ENCODE measurements at regions not wholly inside any gene's neighbourhood (a gene's known extent, or its start where the extent isn't known, plus 50 kb on each side); places are given as distances from the start of the nearest gene placed in this dataset.

GRCh38 chr6:113209315-113209714 is 647.8 kb upstream of the MARCKS start:
- TF ChIP-seq POLR2A (IDR thresholded peaks at IDR 0.05) (no peak), CTCF (IDR thresholded peaks at IDR 0.05) (no peak)
